Activated gamma-delta T cell (primary cell): ENCODE measurements at regions not wholly inside any gene's neighbourhood (a gene's known extent, or its start where the extent isn't known, plus 50 kb on each side); places are given as distances from the start of the nearest gene placed in this dataset.
"Not testable (repeated sequence)": the region's sequence is repeated elsewhere in the genome, so short reads cannot be mapped to it uniquely, and the experiment has no call there.

Source experiments
- DNase-seq: peaks from one replicate; lab custom pipeline; 2025; lab: John Stamatoyannopoulos, UW

GRCh38 chr10:3877211-3878000, 92.4 kb upstream of the KLF6 start:
- no peak for DNase-seq

- no peak for DNase-seq
These were observed 91.4 kb upstream of the KLF6 start for GRCh38 chr10:3876350-3876962.

GRCh38 chr10:3875842-3876235, 90.8 kb upstream of the KLF6 start:
- DNase-seq: no peak

GRCh38 chr10:3874990-3875841, 90.2 kb upstream of the KLF6 start:
- no peak for DNase-seq

GRCh38 chr10:3874610-3874989, 89.6 kb upstream of the KLF6 start:
- DNase-seq: not testable (repeated sequence)

- DNase-seq: no peak
These were observed 88.9 kb upstream of the KLF6 start for GRCh38 chr10:3873728-3874461.

GRCh38 chr10:3872712-3873329, 87.8 kb upstream of the KLF6 start:
- DNase-seq: no peak

- DNase-seq: no peak
These were observed 86.5 kb upstream of the KLF6 start for GRCh38 chr10:3871424-3871996.

GRCh38 chr10:3869036-3869435, 84.0 kb upstream of the KLF6 start:
- DNase-seq: no peak

GRCh38 chr10:3868271-3868664, 83.3 kb upstream of the KLF6 start:
- no peak for DNase-seq

- no peak for DNase-seq
These were observed 82.7 kb upstream of the KLF6 start for GRCh38 chr10:3867454-3868270.

GRCh38 chr10:3866332-3866731, 81.3 kb upstream of the KLF6 start:
- no peak for DNase-seq

- no peak for DNase-seq
These were observed 80.6 kb upstream of the KLF6 start for GRCh38 chr10:3865565-3865964.

GRCh38 chr10:3861795-3862194, 76.8 kb upstream of the KLF6 start:
- DNase-seq: no peak

GRCh38 chr10:3858051-3858845, 73.2 kb upstream of the KLF6 start:
- no peak for DNase-seq

GRCh38 chr10:3857318-3857717, 72.3 kb upstream of the KLF6 start:
- DNase-seq: no peak

- no peak for DNase-seq
These were observed 71.6 kb upstream of the KLF6 start for GRCh38 chr10:3856593-3856992.

- DNase-seq: no peak
These were observed 68.7 kb upstream of the KLF6 start for GRCh38 chr10:3853547-3854303.

- no peak for DNase-seq
These were observed 68.0 kb upstream of the KLF6 start for GRCh38 chr10:3853016-3853415.
